Neural cell (in vitro differentiated cells): ENCODE measurements at regions not wholly inside any gene's neighbourhood (a gene's known extent, or its start where the extent isn't known, plus 50 kb on each side); places are given as distances from the start of the nearest gene placed in this dataset.

Experiments
- H2AFZ ChIP-seq: fragments of 200-600, 300-800 bp; sonication (generic), shearing (Covaris generic); 2 replicates; pipeline ENCODE4 v1.6.0; 2014; ENCODE audit warnings: low read depth, mild to moderate bottlenecking, antibody characterized with exemption, low read length, moderate library complexity
- H3F3A ChIP-seq: fragments of 200-600 bp; shearing (Covaris generic); 2 replicates; pipeline ENCODE4 v1.6.1; 2016; ENCODE audit warnings: mild to moderate bottlenecking, moderate library complexity, mixed read lengths, antibody characterized with exemption, low read length; ENCODE audit not compliant: insufficient read depth, poor library complexity, severe bottlenecking
- H3K27ac ChIP-seq: fragments of 200-600, 300-800 bp; sonication (generic), shearing (Covaris generic); 2 replicates; pipeline ENCODE4 v1.5.1; 2014; ENCODE audit warnings: mild to moderate bottlenecking, low read length, moderate library complexity
- H3K27me3 ChIP-seq: fragments of 300-800, 200-600 bp; sonication (generic), shearing (Covaris generic); 2 replicates; pipeline ENCODE4 v1.6.0; 2014; ENCODE audit warnings: mild to moderate bottlenecking, low read depth, low read length, moderate library complexity; ENCODE audit not compliant: insufficient read depth
- H3K36me3 ChIP-seq: fragments of 300-800, 200-600 bp; sonication (generic), shearing (Covaris generic); 2 replicates; pipeline ENCODE4 v1.5.1; 2014; ENCODE audit warnings: mild to moderate bottlenecking, antibody characterized with exemption, low read length, moderate library complexity; ENCODE audit not compliant: insufficient read depth
- H3K4me2 ChIP-seq: fragments of 300-800, 200-600 bp; sonication (generic), shearing (Covaris generic); 2 replicates; pipeline ENCODE4 v1.6.0; 2014; ENCODE audit warnings: mild to moderate bottlenecking, low read length
- H3K4me3 ChIP-seq: fragments of 300-800, 200-600 bp; sonication (generic), shearing (Covaris generic); 2 replicates; pipeline ENCODE4 v1.5.1; 2014; ENCODE audit warnings: mild to moderate bottlenecking, low read length, moderate library complexity
- H3K79me2 ChIP-seq: fragments of 200-600 bp; shearing (Covaris generic); replicated peaks from 2 replicates; pipeline ENCODE4 v1.6.0; 2014; ENCODE audit warnings: mild to moderate bottlenecking, low read length, moderate library complexity; ENCODE audit not compliant: insufficient read depth
- H3K9ac ChIP-seq: fragments of 300-800, 200-600 bp; sonication (generic), shearing (Covaris generic); 2 replicates; pipeline ENCODE4 v1.6.1; 2016; ENCODE audit warnings: mild to moderate bottlenecking, low read length, mixed read lengths
- H3K9me2 ChIP-seq: fragments of 200-600 bp; shearing (Covaris generic); 2 replicates; pipeline ENCODE4 v1.6.1; 2016; ENCODE audit warnings: mild to moderate bottlenecking, low read length, mixed read lengths; ENCODE audit not compliant: insufficient read depth
- H3K9me3 ChIP-seq: fragments of 200-600, 300-800 bp; sonication (generic), shearing (Covaris generic); 2 replicates; pipeline ENCODE4 v1.6.1; 2016; ENCODE audit warnings: mild to moderate bottlenecking, mixed run types, low read length, moderate library complexity, mixed read lengths
- H4K20me1 ChIP-seq: fragments of 200-600 bp; shearing (Covaris generic); 2 replicates; pipeline ENCODE4 v1.6.1; 2016; ENCODE audit warnings: mild to moderate bottlenecking, mixed run types; ENCODE audit not compliant: insufficient read depth
- CTCF ChIP-seq: fragments of 450-650 bp; IDR thresholded peaks from 2 replicates; pipeline ENCODE4 v1.5.1; 2014; ENCODE audit warnings: antibody characterized with exemption, mild to moderate bottlenecking, moderate library complexity; ENCODE audit not compliant: poor library complexity, severe bottlenecking
- EP300 ChIP-seq: fragments of 450-650 bp; conservative IDR thresholded peaks from 2 replicates; pipeline ENCODE4 v1.6.1; 2014; ENCODE audit warnings: antibody characterized with exemption, mild to moderate bottlenecking, moderate library complexity; ENCODE audit not compliant: poor library complexity, severe bottlenecking
- EZH2 ChIP-seq: fragments of 200-600, 300-800 bp; shearing (Covaris generic), sonication (generic); IDR thresholded peaks from 2 replicates; pipeline ENCODE4 v1.6.1; 2014; ENCODE audit warnings: antibody characterized with exemption, low read length, borderline replicate concordance, mild to moderate bottlenecking; ENCODE audit not compliant: insufficient read depth, poor library complexity, severe bottlenecking
- MXI1 ChIP-seq: fragments of 450-650 bp; conservative IDR thresholded peaks from 2 replicates; pipeline ENCODE4 v1.6.1; 2014; ENCODE audit warnings: antibody characterized with exemption, mild to moderate bottlenecking; ENCODE audit not compliant: poor library complexity, severe bottlenecking
- POLR2AphosphoS5 ChIP-seq: IDR thresholded peaks from 2 replicates; pipeline ENCODE4 v1.6.1; 2012
- RAD21 ChIP-seq: fragments of 450-650 bp; conservative IDR thresholded peaks from 2 replicates; pipeline ENCODE4 v1.6.1; 2014; ENCODE audit warnings: antibody characterized with exemption, mild to moderate bottlenecking, moderate library complexity
- REST ChIP-seq: IDR thresholded peaks from 2 replicates; pipeline ENCODE4 v1.6.1; 2012; ENCODE audit warnings: borderline replicate concordance
- SMC3 ChIP-seq: fragments of 450-650 bp; conservative IDR thresholded peaks from 2 replicates; pipeline ENCODE4 v1.6.1; 2014; ENCODE audit warnings: antibody characterized with exemption, mild to moderate bottlenecking, moderate library complexity; ENCODE audit not compliant: poor library complexity
- TAF1 ChIP-seq: IDR thresholded peaks from 2 replicates; pipeline ENCODE4 v1.6.1; 2012; ENCODE audit warnings: low read depth

GRCh38 chr4:138299881-138300280 is 57.7 kb upstream of the SLC7A11 start:
- H2AFZ ChIP-seq: no peak overlapping the region
- no peak overlapping the region for H3K27ac ChIP-seq
- no peaks in the 10 kb centered on the region for H3K36me3 ChIP-seq

GRCh38 chr4:138298866-138299265 is 56.7 kb upstream of the SLC7A11 start:
- Histone ChIP-seq H3K27ac (no peak overlapping the region), H3K79me2 (no peaks in the 10 kb centered on the region), H3F3A (no peaks in the 10 kb centered on the region), H4K20me1 (no peaks in the 10 kb centered on the region), H3K9ac (no peak overlapping the region), H3K27me3 (no peaks in the 10 kb centered on the region), H3K4me3 (no peak overlapping the region), H3K36me3 (no peaks in the 10 kb centered on the region), H2AFZ (no peak overlapping the region), H3K9me2 (no peaks in the 10 kb centered on the region), H3K4me2 (no peak overlapping the region), H3K9me3 (no peaks in the 10 kb centered on the region)
- TF ChIP-seq EZH2 (no peak), MXI1 (no peak), EP300 (no peak), SMC3 (no peak), REST (no peak), CTCF (no peak)

More at GRCh38 chr4:138299881-138300280, 57.7 kb upstream of the SLC7A11 start:
- H3K9ac ChIP-seq: no peak overlapping the region
- no peak overlapping the region for H3K4me3 ChIP-seq
- no peaks in the 10 kb centered on the region for H3K79me2 ChIP-seq
- H4K20me1 ChIP-seq: no peaks in the 10 kb centered on the region
- H3K9me2 ChIP-seq: no peaks in the 10 kb centered on the region
- TF ChIP-seq POLR2AphosphoS5 (no peak), EZH2 (no peak), TAF1 (no peak), EP300 (no peak), MXI1 (no peak), CTCF (no peak), SMC3 (no peak), REST (no peak), RAD21 (no peak)
- H3F3A ChIP-seq: no peaks in the 10 kb centered on the region
- no peak overlapping the region for H3K4me2 ChIP-seq
- no peaks in the 10 kb centered on the region for H3K9me3 ChIP-seq
- H3K27me3 ChIP-seq: no peaks in the 10 kb centered on the region
